Hematopoietic multipotent progenitor cell treated with erythropoietin and hydrocortisone succinate and interleukin-3 and kit ligand, for 17 days (in vitro differentiated cells): ENCODE measurements at regions not wholly inside any gene's neighbourhood (a gene's known extent, or its start where the extent isn't known, plus 50 kb on each side); places are given as distances from the start of the nearest gene placed in this dataset.

ENCODE experiments used
- DNase-seq: peaks from one replicate; pipeline ENCODE4 v3.0.0-alpha.2; 2015; ENCODE audit warnings: low spot score

- no peak for DNase-seq
These were observed 120.6 kb upstream of the EDNRA start for GRCh38 chr4:147360301-147360700.

DNA sequence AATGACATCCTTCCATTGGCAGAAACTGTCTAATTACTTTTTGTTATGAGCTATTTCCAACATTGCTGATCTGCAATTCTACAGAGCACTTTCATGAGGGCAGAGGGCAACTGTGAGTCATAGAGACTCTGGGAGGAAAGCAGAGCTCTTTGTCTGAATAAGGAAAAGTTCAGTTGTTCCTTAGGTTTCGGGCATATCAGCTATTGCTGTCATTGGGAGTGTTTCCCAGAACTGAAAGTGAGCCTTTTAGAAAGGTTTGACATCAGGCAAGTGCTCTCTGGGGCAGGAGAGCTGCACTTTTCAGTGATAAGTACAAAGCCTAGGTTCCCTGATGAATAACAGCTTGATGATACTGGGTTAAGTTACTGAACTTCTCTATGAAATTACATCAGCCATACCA lies 119.2 kb upstream of the EDNRA start:
- DNase-seq: no peak

- no peak for DNase-seq
These were observed 118.0 kb upstream of the EDNRA start for GRCh38 chr4:147362938-147363337.

DNA sequence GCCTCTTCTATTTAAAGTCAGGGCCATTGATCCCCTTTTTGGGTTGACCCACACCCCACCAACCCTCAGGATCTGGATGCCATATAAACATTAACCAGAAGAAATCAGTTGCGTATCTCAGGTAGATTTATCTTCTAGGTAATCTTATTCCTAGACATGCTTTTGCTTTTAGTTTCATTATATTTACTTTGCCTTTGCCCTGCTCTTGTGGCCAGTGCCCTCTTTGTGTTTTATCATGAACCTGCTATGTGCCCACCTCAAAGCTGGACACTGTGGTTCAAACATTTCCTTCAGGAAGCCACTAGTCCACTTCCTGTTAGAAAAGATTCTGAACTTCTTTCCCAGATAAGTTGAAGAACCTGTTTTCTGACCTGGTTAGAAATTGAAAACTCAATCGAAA lies 117.4 kb upstream of the EDNRA start:
- no peak for DNase-seq

DNA sequence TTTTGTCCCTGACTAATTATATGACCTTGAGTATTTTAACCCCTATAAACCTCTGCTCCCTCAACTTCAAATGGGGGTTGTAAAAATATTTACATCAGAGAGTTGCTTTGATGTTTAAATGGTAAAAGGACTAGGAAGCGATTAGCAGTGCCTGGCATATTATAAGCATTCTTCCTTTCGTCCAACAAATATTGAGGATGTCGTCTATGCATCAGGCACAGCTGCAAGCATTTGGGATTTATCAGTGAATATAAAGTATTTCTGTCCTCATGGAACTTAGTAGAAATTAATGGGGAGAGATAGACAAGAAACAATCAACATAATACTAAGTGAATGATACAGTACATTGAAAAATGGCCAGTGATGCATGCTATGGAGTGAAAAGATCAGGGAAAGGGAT lies 115.5 kb upstream of the EDNRA start:
- DNase-seq: no peak

- DNase-seq: no peak
These were observed 114.7 kb upstream of the EDNRA start for GRCh38 chr4:147366164-147366563.

- no peak for DNase-seq
These were observed 113.0 kb upstream of the EDNRA start for GRCh38 chr4:147367891-147368290.

DNA sequence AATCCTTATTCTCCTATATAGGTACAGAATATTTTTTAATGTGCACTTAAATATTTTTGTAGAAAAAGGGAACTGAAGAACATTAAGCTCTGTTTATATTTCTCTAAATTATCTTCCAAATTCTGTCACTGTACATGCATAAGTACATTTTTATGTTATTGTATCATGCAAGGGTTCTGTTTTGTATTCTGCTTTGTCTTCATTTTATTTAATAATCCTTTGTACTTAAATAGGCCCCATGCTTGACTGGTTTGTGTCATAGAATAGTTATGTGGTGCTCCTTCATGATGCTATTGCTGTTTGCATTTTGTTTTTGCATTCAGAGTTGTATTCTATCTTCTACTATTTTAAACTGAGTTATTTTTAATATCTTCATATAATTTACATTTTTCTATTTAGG lies 111.9 kb upstream of the EDNRA start:
- DNase-seq: no peak

GRCh38 chr4:147370473-147370872 lies 110.4 kb upstream of the EDNRA start:
- DNase-seq: no peak

- DNase-seq: no peak
These were observed 110.0 kb upstream of the EDNRA start for GRCh38 chr4:147370881-147371280.

GRCh38 chr4:147371661-147372060 lies 109.2 kb upstream of the EDNRA start:
- DNase-seq: no peak

DNA sequence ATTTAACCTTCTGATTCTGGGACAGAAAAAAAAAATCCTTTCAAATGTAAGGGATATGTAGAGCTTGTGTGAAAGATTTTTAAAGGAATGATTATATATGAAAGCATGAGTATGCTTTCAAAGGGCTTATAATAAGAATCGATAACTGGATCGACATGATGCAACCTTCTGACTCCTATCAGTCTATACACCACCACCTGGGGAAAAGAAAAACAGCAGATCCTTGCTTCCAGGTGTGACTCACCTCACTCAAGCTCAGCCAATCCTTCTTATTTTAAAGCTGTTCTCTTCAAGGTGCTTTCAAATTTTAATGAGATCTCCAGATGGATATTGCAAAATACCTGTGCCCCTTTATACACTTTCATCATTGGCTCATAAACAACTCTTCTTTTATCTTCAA lies 102.1 kb upstream of the EDNRA start:
- no peak for DNase-seq

- DNase-seq: no peak
These were observed 99.1 kb upstream of the EDNRA start for GRCh38 chr4:147381749-147382148.

DNA sequence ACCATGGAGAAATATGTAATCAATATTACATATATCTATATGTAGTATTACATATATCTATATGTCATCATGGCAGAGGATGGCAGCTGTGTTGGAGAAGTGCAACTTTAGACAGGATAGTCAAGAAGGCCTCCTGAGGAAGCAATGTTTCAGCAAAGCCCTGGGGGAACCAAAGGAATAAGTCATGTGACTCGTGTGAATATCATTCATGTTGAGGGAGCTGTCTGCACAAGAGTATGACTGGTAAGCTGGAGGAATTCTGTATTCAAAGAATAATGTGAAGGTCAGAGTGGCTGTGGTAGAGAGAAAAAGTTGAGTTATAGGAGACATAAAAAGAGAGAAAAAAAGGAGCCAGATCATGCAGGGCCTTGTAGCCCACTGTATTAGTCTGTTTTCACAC lies 92.9 kb upstream of the EDNRA start:
- DNase-seq: no peak

- DNase-seq: no peak
These were observed 84.8 kb upstream of the EDNRA start for GRCh38 chr4:147396105-147396504.

DNA sequence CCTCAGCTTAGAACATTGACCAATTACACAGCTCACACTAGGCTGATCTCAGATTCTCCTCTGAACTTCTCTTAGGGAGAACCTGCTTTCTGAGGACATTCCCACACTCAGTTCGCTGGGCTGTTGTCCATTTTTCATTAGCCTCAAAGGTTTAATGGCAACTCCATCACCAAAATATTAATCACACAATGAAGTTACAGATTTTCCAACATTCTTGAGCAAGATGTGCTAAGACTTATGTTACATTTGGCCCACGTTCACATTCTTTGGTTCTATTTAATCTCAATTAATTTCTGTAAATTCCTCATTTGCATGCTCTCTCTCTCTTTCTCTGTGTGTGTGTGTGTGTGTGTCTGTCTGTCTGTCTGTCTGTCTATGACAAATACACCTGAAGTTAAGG lies 82.3 kb upstream of the EDNRA start:
- no peak for DNase-seq

GRCh38 chr4:147400721-147401120 lies 80.2 kb upstream of the EDNRA start:
- no peak for DNase-seq

DNA sequence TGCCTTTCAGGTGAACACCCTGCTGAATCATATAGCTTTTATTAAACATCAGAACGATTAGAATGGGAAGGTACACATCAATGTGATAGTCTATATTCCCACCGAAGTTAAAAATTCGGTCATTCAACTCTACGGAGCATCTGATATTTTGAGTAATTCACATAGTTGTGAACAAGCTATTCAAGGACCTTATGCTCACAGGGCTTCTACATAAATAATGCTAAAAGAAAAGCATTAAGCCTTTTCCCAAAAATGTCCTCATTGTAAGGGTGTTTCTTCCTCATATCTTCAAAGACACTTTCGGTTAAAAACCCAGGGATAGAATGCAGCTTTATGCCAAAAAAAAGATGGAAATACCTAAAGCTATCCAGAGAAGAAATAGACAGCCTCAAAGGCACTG lies 79.7 kb upstream of the EDNRA start:
- DNase-seq: no peak

GRCh38 chr4:147407261-147408045 lies 73.4 kb upstream of the EDNRA start:
- DNase-seq: no peak

DNA sequence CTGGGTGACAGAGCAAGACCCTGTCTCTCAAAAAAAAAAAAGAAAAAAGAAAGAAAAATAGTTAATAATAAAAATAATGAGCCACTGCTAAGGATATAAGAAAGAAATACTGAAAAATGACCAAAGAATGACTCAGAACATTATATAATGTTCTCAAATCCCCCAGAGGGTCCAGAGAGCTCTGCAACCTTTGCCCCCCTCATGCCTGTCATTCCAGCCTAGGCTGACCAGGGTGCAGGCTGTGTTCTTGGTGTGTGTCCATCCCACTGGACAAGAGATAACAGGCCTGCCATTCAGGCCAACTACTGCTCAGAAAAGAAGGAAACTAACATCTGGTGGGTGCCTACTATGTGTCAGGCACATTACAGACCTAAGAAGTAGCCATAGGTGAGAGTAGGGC lies 72.7 kb upstream of the EDNRA start:
- DNase-seq: no peak

- no peak for DNase-seq
These were observed 71.5 kb upstream of the EDNRA start for GRCh38 chr4:147409350-147409749.

GRCh38 chr4:147418226-147418625 lies 62.7 kb upstream of the EDNRA start:
- DNase-seq: no peak

DNA sequence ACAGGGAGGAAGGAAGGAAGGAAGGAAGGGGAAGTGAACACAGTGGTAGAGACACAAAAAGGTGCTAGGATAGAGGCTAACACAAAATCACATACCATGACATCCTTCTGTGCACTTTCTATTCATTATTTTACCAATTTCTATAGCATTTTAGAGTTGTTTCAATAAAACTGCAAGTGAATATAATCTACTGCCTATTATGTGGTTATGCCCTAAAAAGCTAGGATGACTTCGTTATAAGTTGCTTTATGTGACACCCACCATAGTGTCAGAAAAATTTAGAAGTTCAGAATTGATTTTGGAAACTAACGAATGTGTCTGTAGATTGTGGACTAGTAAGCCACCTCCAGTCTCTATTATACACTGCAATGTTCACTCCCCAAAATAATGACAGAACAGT lies 59.4 kb upstream of the EDNRA start:
- DNase-seq: no peak

GRCh38 chr4:147423229-147423628 lies 57.7 kb upstream of the EDNRA start:
- no peak for DNase-seq

GRCh38 chr4:147425019-147425418 lies 55.9 kb upstream of the EDNRA start:
- DNase-seq: no peak
